ENCODE measurements at regions not wholly inside any gene's neighbourhood (a gene's known extent, or its start where the extent isn't known, plus 50 kb on each side); places are given as distances from the start of the nearest gene placed in this dataset.

GRCh38 chr7:23972057-23972456, 262.0 kb downstream of the STK31 start:
- 95 to 97% (median 96%) methylated on average over 3 of the region's 3 CpGs for WGBS, 5 donors
- H3K27ac ChIP-seq, result no peak overlapping the region
- no peak overlapping the region for H3K4me3 ChIP-seq
- TF ChIP-seq POLR2A (IDR thresholded peaks at IDR 0.05), result no peak
- TF ChIP-seq EP300 (IDR thresholded peaks at IDR 0.05), result no peak
- no peak for TF ChIP-seq POLR2AphosphoS5 (IDR thresholded peaks at IDR 0.05)
- no peak for TF ChIP-seq CTCF (IDR thresholded peaks at IDR 0.05)
- no peaks in the 10 kb centered on the region for H3K27me3 ChIP-seq
- H3K36me3 ChIP-seq, result no peaks in the 10 kb centered on the region
- no peaks in the 10 kb centered on the region for H3K9me3 ChIP-seq
- intact Hi-C loops (cut with DNase I; ENCODE audit: low total_unique reads), result no loop called here
- peaks cover 0 to 22% (median 5%) of the 10 kb centered on the region in 4 donors for H3K4me1 ChIP-seq
- no peak for DNase-seq

- intact Hi-C loops (cut with DNase I; ENCODE audit: low total_unique reads), result no loop called here
Measured at GRCh38 chr7:23973264-23973663, 263.2 kb downstream of the STK31 start.

GRCh38 chr7:23980081-23980480, 270.1 kb downstream of the STK31 start:
- DNase-seq, result no peak
- H3K27me3 ChIP-seq, result no peaks in the 10 kb centered on the region
- no peak overlapping the region for H3K4me3 ChIP-seq
- H3K9me3 ChIP-seq, result peaks cover 0 to 6% (median 4%) of the 10 kb centered on the region in 4 donors
- no peaks in the 10 kb centered on the region for H3K36me3 ChIP-seq
- intact Hi-C loops (cut with DNase I; ENCODE audit: low total_unique reads), result no loop called here
- H3K4me1 ChIP-seq, result no peaks in the 10 kb centered on the region
- H3K27ac ChIP-seq, result no peak overlapping the region
- no peak for TF ChIP-seq POLR2AphosphoS5 (IDR thresholded peaks at IDR 0.05)
- no peak for TF ChIP-seq CTCF (IDR thresholded peaks at IDR 0.05)
- TF ChIP-seq POLR2A (IDR thresholded peaks at IDR 0.05), result no peak

More at GRCh38 chr7:23973264-23973663, 263.2 kb downstream of the STK31 start:
- 32 to 68% (median 44%) methylated on average over 3 of the region's 3 CpGs for WGBS, 5 donors
- Histone ChIP-seq H3K36me3 (no peaks in the 10 kb centered on the region), H3K27ac (no peak overlapping the region), H3K4me1 (peaks cover 0 to 16% (median 2%) of the 10 kb centered on the region in 4 donors), H3K27me3 (no peaks in the 10 kb centered on the region), H3K9me3 (no peaks in the 10 kb centered on the region), H3K4me3 (no peak overlapping the region)
- no peak for DNase-seq
- TF ChIP-seq EP300 (IDR thresholded peaks at IDR 0.05) (no peak), CTCF (IDR thresholded peaks at IDR 0.05) (no peak), POLR2AphosphoS5 (IDR thresholded peaks at IDR 0.05) (no peak), POLR2A (IDR thresholded peaks at IDR 0.05) (no peak)

GRCh38 chr7:23981314-23981713, 271.3 kb downstream of the STK31 start:
- Histone ChIP-seq H3K27ac (no peak overlapping the region), H3K4me1 (no peaks in the 10 kb centered on the region), H3K27me3 (no peaks in the 10 kb centered on the region), H3K4me3 (no peak overlapping the region), H3K36me3 (no peaks in the 10 kb centered on the region), H3K9me3 (peaks cover 0 to 6% (median 4%) of the 10 kb centered on the region in 4 donors)
- 5 to 44% (median 21%) methylated on average over 1 of the region's 1 CpG for WGBS, 5 donors
- intact Hi-C loops (cut with DNase I; ENCODE audit: low total_unique reads), result no loop called here
- TF ChIP-seq EP300 (IDR thresholded peaks at IDR 0.05) (no peak), POLR2AphosphoS5 (IDR thresholded peaks at IDR 0.05) (no peak), POLR2A (IDR thresholded peaks at IDR 0.05) (no peak), CTCF (IDR thresholded peaks at IDR 0.05) (no peak)
- no peak for DNase-seq
